H1 (cell line): ENCODE measurements at regions not wholly inside any gene's neighbourhood (a gene's known extent, or its start where the extent isn't known, plus 50 kb on each side); places are given as distances from the start of the nearest gene placed in this dataset.

Experiments used
- CTCF ChIA-PET: fragments of 300-600 bp; sonication (Branson Sonifier 250); formaldehyde crosslinking; loops from one replicate; lab custom pipeline; 2021; ENCODE audit not compliant: partially characterized antibody; lab: Charles Lee
- POLR2A ChIA-PET: fragments of 300-600 bp; sonication (Branson Sonifier 250); formaldehyde crosslinking; loops from one replicate; lab custom pipeline; 2021; ENCODE audit warnings: inconsistent platforms; ENCODE audit not compliant: partially characterized antibody; lab: Charles Lee
- DNase-seq, 2 experiments: peaks; one replicate each; pipeline versions ENCODE4 v3.0.0 to v3.0.0-alpha.2; 2010 to 2022; ENCODE audit warnings: low spot score in 2 of 2, low read depth in 1 of 2, mixed read lengths in 1 of 2
- FAIRE-seq: peaks from 2 replicates; lab custom pipeline; 2011; peaks lifted over from hg19 to GRCh38; lab: Jason Lieb, UNC
- H2AFZ ChIP-seq: 2 replicates; pipeline ENCODE4 v1.8.1; 2012; ENCODE audit warnings: low read length, inconsistent platforms
- H2AK5ac ChIP-seq: 2 replicates; pipeline ENCODE4 v1.6.1; 2013; ENCODE audit warnings: low read depth, low read length
- H2BK120ac ChIP-seq: replicated peaks from 2 replicates; pipeline ENCODE3; 2013; ENCODE audit warnings: low read depth, low read length, inconsistent platforms
- H2BK12ac ChIP-seq: 2 replicates; pipeline ENCODE4 v1.6.1; 2013; ENCODE audit warnings: low read depth, low read length
- H2BK15ac ChIP-seq: 2 replicates; pipeline ENCODE4 v1.6.1; 2013; ENCODE audit warnings: low read length
- H2BK20ac ChIP-seq: 2 replicates; pipeline ENCODE4 v1.6.1; 2013; ENCODE audit warnings: low read length
- H2BK5ac ChIP-seq: 2 replicates; pipeline ENCODE4 v1.6.1; 2013; ENCODE audit warnings: low read depth, low read length
- H3K14ac ChIP-seq: 2 replicates; pipeline ENCODE4 v1.6.1; 2013; ENCODE audit warnings: inconsistent platforms; ENCODE audit not compliant: insufficient read length
- H3K18ac ChIP-seq: 2 replicates; pipeline ENCODE4 v1.6.1; 2013; ENCODE audit warnings: low read length; ENCODE audit errors: extremely low read depth
- H3K23ac ChIP-seq: 2 replicates; pipeline ENCODE4 v1.6.1; 2013; ENCODE audit warnings: inconsistent platforms; ENCODE audit not compliant: insufficient read length
- H3K23me2 ChIP-seq: 2 replicates; pipeline ENCODE4 v1.6.1; 2013; ENCODE audit warnings: low read depth, low read length
- H3K27ac ChIP-seq: 2 replicates; pipeline ENCODE4 v1.6.1; 2011; ENCODE audit warnings: low read depth, low read length, inconsistent platforms
- H3K27me3 ChIP-seq, 4 experiments: replicated peaks in 1 of 4; 1 replicate in 1 of 4; 2 replicates in 3 of 4; pipeline versions ENCODE4 v1.6.1 to v1.8.1; 2011 to 2013; ENCODE audit warnings: low read length in 3 of 4, mild to moderate bottlenecking in 3 of 4, inconsistent platforms in 2 of 4, mixed read lengths in 2 of 4, moderate library complexity in 1 of 4; ENCODE audit not compliant: control insufficient read depth in 3 of 4, insufficient read depth in 3 of 4; ENCODE audit errors: extremely low read depth in 1 of 4
- H3K36me3 ChIP-seq, 4 experiments: 2 replicates each; pipeline versions ENCODE4 v1.6.1 to v1.8.1; 2011 to 2013; ENCODE audit warnings: mild to moderate bottlenecking in 4 of 4, low read length in 3 of 4, moderate library complexity in 2 of 4, control low read depth in 1 of 4, inconsistent platforms in 1 of 4; ENCODE audit not compliant: insufficient read depth in 4 of 4, control insufficient read depth in 2 of 4
- H3K4ac ChIP-seq: replicated peaks from 2 replicates; pipeline ENCODE3; 2013; ENCODE audit warnings: low read length, low read depth, mixed read lengths, inconsistent platforms; ENCODE audit not compliant: insufficient read length
- H3K4me1 ChIP-seq, 4 experiments: replicated peaks in 1 of 4; 1 replicate in 1 of 4; 2 replicates in 3 of 4; pipeline versions ENCODE4 v1.6.1 to v1.8.1; 2011 to 2013; ENCODE audit warnings: low read length in 3 of 4, inconsistent platforms in 2 of 4, mixed read lengths in 1 of 4; ENCODE audit not compliant: insufficient read depth in 4 of 4, control insufficient read depth in 3 of 4
- H3K4me2 ChIP-seq, 2 experiments: 2 replicates each; pipeline versions ENCODE4 v1.6.1 to v1.8.1; 2011 to 2013; ENCODE audit warnings: low read depth in 2 of 2, low read length in 2 of 2, control low read depth in 1 of 2, inconsistent platforms in 1 of 2, mild to moderate bottlenecking in 1 of 2; ENCODE audit not compliant: insufficient read depth in 1 of 2
- H3K4me3 ChIP-seq, 4 experiments: fragments of 200-600, 300-600 bp in 1 of 4; sonication (generic), shearing (Covaris generic), sonication (Bioruptor Twin) in 1 of 4; 2 replicates each; pipeline versions ENCODE4 v1.5.1 to v1.8.1; 2011 to 2016; ENCODE audit warnings: low read length in 4 of 4, low read depth in 3 of 4, control low read depth in 2 of 4, inconsistent platforms in 2 of 4, mild to moderate bottlenecking in 2 of 4, mixed read lengths in 1 of 4, moderate library complexity in 1 of 4; ENCODE audit not compliant: insufficient read depth in 2 of 4; ENCODE audit errors: extremely low read depth in 1 of 4
- H3K56ac ChIP-seq: replicated peaks from 2 replicates; pipeline ENCODE3; 2013; ENCODE audit warnings: low read depth, mild to moderate bottlenecking, mixed read lengths, low read length, inconsistent platforms; ENCODE audit not compliant: insufficient read length
- H3K79me1 ChIP-seq: 2 replicates; pipeline ENCODE4 v1.6.1; 2013; ENCODE audit warnings: low read depth, low read length, control low read depth
- H3K79me2 ChIP-seq, 2 experiments: 2 replicates each; pipeline versions ENCODE4 v1.6.1 to v1.8.1; 2012 to 2013; ENCODE audit warnings: low read length in 2 of 2, mild to moderate bottlenecking in 2 of 2, inconsistent platforms in 1 of 2; ENCODE audit not compliant: insufficient read depth in 2 of 2, control insufficient read depth in 1 of 2
- H3K9ac ChIP-seq, 4 experiments: replicated peaks in 1 of 4; 1 replicate in 1 of 4; 2 replicates in 3 of 4; pipeline versions ENCODE4 v1.6.1 to v1.8.1; 2011 to 2013; ENCODE audit warnings: low read depth in 3 of 4, low read length in 3 of 4, control low read depth in 2 of 4, mild to moderate bottlenecking in 2 of 4, moderate library complexity in 2 of 4, inconsistent platforms in 1 of 4; ENCODE audit errors: extremely low read depth in 1 of 4
- H3K9me3 ChIP-seq, 2 experiments: 2 replicates each; pipeline versions ENCODE4 v1.6.1 to v1.8.1; 2012 to 2013; ENCODE audit warnings: mild to moderate bottlenecking in 2 of 2, moderate library complexity in 2 of 2, control low read depth in 1 of 2, inconsistent platforms in 1 of 2, low read depth in 1 of 2, low read length in 1 of 2, mixed read lengths in 1 of 2; ENCODE audit not compliant: insufficient read depth in 2 of 2
- H4K20me1 ChIP-seq, 2 experiments: replicated peaks in 1 of 2; 2 replicates each; pipeline versions ENCODE3 to v1.8.1; 2011 to 2013; ENCODE audit warnings: inconsistent platforms in 2 of 2, low read length in 2 of 2, mild to moderate bottlenecking in 1 of 2; ENCODE audit not compliant: insufficient read depth in 2 of 2, control insufficient read depth in 1 of 2
- H4K5ac ChIP-seq: 2 replicates; pipeline ENCODE4 v1.6.1; 2013; ENCODE audit warnings: low read length, low read depth, mixed read lengths, inconsistent platforms; ENCODE audit not compliant: insufficient read length
- H4K8ac ChIP-seq: 2 replicates; pipeline ENCODE4 v1.8.0; 2013; ENCODE audit warnings: mild to moderate bottlenecking, moderate library complexity, low read length, inconsistent platforms; ENCODE audit not compliant: insufficient read depth; ENCODE audit errors: extremely low read depth
- H4K91ac ChIP-seq: replicated peaks from 2 replicates; pipeline ENCODE3; 2013; ENCODE audit warnings: low read length, mixed read lengths, inconsistent platforms; ENCODE audit not compliant: insufficient read length
- CTCF ChIP-seq, 3 experiments: IDR thresholded peaks; 1 replicate in 2 of 3; 2 replicates in 1 of 3; pipeline versions ENCODE4 v1.5.1 to v1.6.1; 2011; ENCODE audit warnings: low read length in 3 of 3, mild to moderate bottlenecking in 3 of 3, inconsistent platforms in 2 of 3, low read depth in 1 of 3, moderate library complexity in 1 of 3; ENCODE audit not compliant: insufficient read depth in 1 of 3; ENCODE audit errors: control extremely low read depth in 1 of 3
- RAD21 ChIP-seq, 2 experiments: IDR thresholded peaks in 1 of 2; conservative IDR thresholded peaks in 1 of 2; 2 replicates each; pipeline ENCODE4 v1.6.1; 2011; ENCODE audit warnings: low read depth in 2 of 2, low read length in 2 of 2, improper control_type of control experiment in 1 of 2, inconsistent platforms in 1 of 2, mild to moderate bottlenecking in 1 of 2, moderate library complexity in 1 of 2
- TAF1 ChIP-seq: IDR thresholded peaks from 2 replicates; pipeline ENCODE4 v1.6.1; 2011; ENCODE audit warnings: mild to moderate bottlenecking, low read depth, low read length
- WGBS, 2 experiments: shearing (Covaris generic) in 1 of 2; methylation state at CpG; one replicate each; pipeline versions ENCODE4 v1.1.6 to v1.1.7; 2013 to 2015; ENCODE audit warnings: low lambda C conversion rate in 2 of 2, mixed read lengths in 2 of 2, inconsistent platforms in 1 of 2, low coverage in 1 of 2, missing lambda C conversion rate in 1 of 2; ENCODE audit not compliant: insufficient replicate concordance in 2 of 2, insufficient coverage in 1 of 2, insufficient read length in 1 of 2; ENCODE audit errors: extremely low coverage in 1 of 2, missing lambda C conversion rate in 1 of 2; 5-methylcytosine and 5-hydroxymethylcytosine counted together

GRCh38 chr2:7358865-7359447 is 441.7 kb downstream of the RNF144A start:
- H3K23ac ChIP-seq, result no peak overlapping the region
- no peaks in the 10 kb centered on the region for H3K36me3 ChIP-seq
- DNase-seq, result no peak
- peak in 2 of 3 experiments; percentile 39 to 42; a peak in 2 of 4 replicates for TF ChIP-seq CTCF (IDR thresholded peaks at IDR 0.05; ENCODE audit: control extremely low read depth in 1 of 3, insufficient read depth in 1 of 3, low read depth in 1 of 3, low read length in 3 of 3)
- TF ChIP-seq TAF1, result no peak
- peak in 1 of 2 experiments; percentile 22; a peak in 1 of 4 replicates for TF ChIP-seq RAD21 (IDR thresholded peaks at IDR 0.05 in 1 of 2, conservative IDR thresholded peaks at IDR 0.05 in 1 of 2; ENCODE audit: low read depth in 2 of 2, low read length in 2 of 2)
- TF ChIP-seq, all 59 proteins: peak for 2
- H3K27me3 ChIP-seq, result no peaks in the 10 kb centered on the region
- H2BK12ac ChIP-seq, result no peak overlapping the region
- H3K4me2 ChIP-seq, result no peak overlapping the region
- no peak overlapping the region for H2BK15ac ChIP-seq
- ChIA-PET CTCF (interaction anchor here (0.8 to 1.3 kb wide), 5 partner anchors 10 to 155 kb away, joined by 3 to 4 read pairs (median 3); no protein-coding TSS in a partner anchor), POLR2A (no interaction called here)
- no peak overlapping the region for H4K5ac ChIP-seq
- H2AK5ac ChIP-seq, result no peak overlapping the region
- no peak overlapping the region for H2BK5ac ChIP-seq
- H4K91ac ChIP-seq, result no peak overlapping the region
- no peak overlapping the region for H3K27ac ChIP-seq
- FAIRE-seq, result no peak
- H2AFZ ChIP-seq, result peak overlapping the region; percentile 88
- H3K9me3 ChIP-seq, result no peaks in the 10 kb centered on the region
- no peaks in the 10 kb centered on the region for H3K79me1 ChIP-seq
- no peak overlapping the region for H3K9ac ChIP-seq
- no peak overlapping the region for H3K56ac ChIP-seq
- no peak overlapping the region for H3K14ac ChIP-seq
- 88% methylated on average over 8 of the region's 8 CpGs; no CpG with 5 or more reads in 1 of the 2 experiments for WGBS, 2 experiments
- H2BK20ac ChIP-seq, result no peak overlapping the region
- H2BK120ac ChIP-seq, result no peak overlapping the region
- no peaks in the 10 kb centered on the region for H3K79me2 ChIP-seq
- H3K4ac ChIP-seq, result no peak overlapping the region
- H3K4me1 ChIP-seq, result no peaks in the 10 kb centered on the region
- H3K23me2 ChIP-seq, result no peaks in the 10 kb centered on the region
- H3K18ac ChIP-seq, result no peak overlapping the region; the same call in 1 of the 2 replicates
- no peak overlapping the region for H3K4me3 ChIP-seq
- H4K20me1 ChIP-seq, result no peaks in the 10 kb centered on the region
- H4K8ac ChIP-seq, result no peak overlapping the region
